Left lung (tissue), 4 donors: ENCODE measurements at regions not wholly inside any gene's neighbourhood (a gene's known extent, or its start where the extent isn't known, plus 50 kb on each side); places are given as distances from the start of the nearest gene placed in this dataset.

Experiments used
- ATAC-seq: fragments of 200-7000 bp; cut with Tn5 transposase; one replicate; pipeline ENCODE4 v1.9.1; 2020; ENCODE audit warnings: moderate library complexity
- DNase-seq, 4 donors: peaks; one replicate each; pipeline ENCODE4 v3.0.0-alpha.2; 2013 to 2020
- H3K27ac ChIP-seq, 2 donors: fragments of 200-600 bp; sonication (generic) in 1 of 2; one replicate each; pipeline versions ENCODE4 v1.5.0 to v1.8.0; 2020 to 2021
- H3K27me3 ChIP-seq, 2 donors: fragments of 200-600 bp; sonication (generic) in 1 of 2; one replicate each; pipeline versions ENCODE4 v1.5.0 to v1.8.0; 2020 to 2021
- H3K36me3 ChIP-seq, 2 donors: fragments of 200-600 bp; sonication (generic) in 1 of 2; one replicate each; pipeline versions ENCODE4 v1.5.0 to v1.8.0; 2020 to 2021
- H3K4me1 ChIP-seq, 2 donors: fragments of 200-600 bp; one replicate each; pipeline ENCODE4 v1.8.0; 2021
- H3K4me3 ChIP-seq, 2 donors: fragments of 200-600 bp; sonication (generic) in 1 of 2; one replicate each; pipeline versions ENCODE4 v1.5.0 to v1.8.0; 2020 to 2021; ENCODE audit warnings: mild to moderate bottlenecking in 1 of 2
- H3K9me3 ChIP-seq, 2 donors: fragments of 200-600 bp; sonication (generic) in 1 of 2; one replicate each; pipeline versions ENCODE4 v1.5.0 to v1.8.0; 2020 to 2021
- CTCF ChIP-seq, 2 donors: fragments of 200-600 bp; sonication (generic) in 1 of 2; IDR thresholded peaks; one replicate each; pipeline versions ENCODE4 v1.5.0 to v1.8.0; 2021; ENCODE audit warnings: antibody characterized with exemption in 2 of 2
- intact Hi-C, 2 donors: fragments of 100-400 bp; cut with DNase I; formaldehyde crosslinking; loops; one replicate each; pipeline versions ENCODE4 v1.11.2 to v1.14.2; 2022
- donor health status: DM: no; HTN: yes; CAD: no.
- donor health status: DM: no; HTN: no; CAD: no.

GRCh38 chr4:14835288-14835687, 167.0 kb upstream of the CPEB2 start:
- intact Hi-C loops = no loop called here

GRCh38 chr4:14835708-14836425, 166.4 kb upstream of the CPEB2 start:
- no peak for ATAC-seq

More at GRCh38 chr4:14835288-14835687, 167.0 kb upstream of the CPEB2 start:
- Histone ChIP-seq H3K27me3 (no peaks in the 10 kb centered on the region), H3K9me3 (peaks cover 0 to 6% of the 10 kb centered on the region in 2 donors), H3K36me3 (no peaks in the 10 kb centered on the region), H3K4me1 (no peaks in the 10 kb centered on the region), H3K27ac (no peak overlapping the region), H3K4me3 (no peak overlapping the region)
- DNase-seq = no peak
- no peak for TF ChIP-seq CTCF (IDR thresholded peaks at IDR 0.05)
- ATAC-seq = no peak

GRCh38 chr4:14837860-14838259, 164.4 kb upstream of the CPEB2 start:
- H3K9me3 ChIP-seq = peaks cover 0 to 6% of the 10 kb centered on the region in 2 donors
- no peaks in the 10 kb centered on the region for H3K36me3 ChIP-seq
- no peak for TF ChIP-seq CTCF (IDR thresholded peaks at IDR 0.05)
- H3K4me3 ChIP-seq = no peak overlapping the region
- intact Hi-C loops = no loop called here
- H3K27ac ChIP-seq = no peak overlapping the region
- DNase-seq = no peak
- H3K27me3 ChIP-seq = no peaks in the 10 kb centered on the region
- peak; percentile 9 for ATAC-seq
- no peaks in the 10 kb centered on the region for H3K4me1 ChIP-seq

More at GRCh38 chr4:14835708-14836425, 166.4 kb upstream of the CPEB2 start:
- H3K36me3 ChIP-seq = no peaks in the 10 kb centered on the region
- H3K4me1 ChIP-seq = no peaks in the 10 kb centered on the region
- intact Hi-C loops = no loop called here
- no peak overlapping the region for H3K27ac ChIP-seq
- H3K9me3 ChIP-seq = peaks cover 0 to 6% of the 10 kb centered on the region in 2 donors
- no peak for DNase-seq
- H3K4me3 ChIP-seq = no peak overlapping the region
- H3K27me3 ChIP-seq = no peaks in the 10 kb centered on the region
- TF ChIP-seq CTCF (IDR thresholded peaks at IDR 0.05) = no peak

- Histone ChIP-seq H3K9me3 (peaks cover 0 to 6% of the 10 kb centered on the region in 2 donors), H3K27me3 (no peaks in the 10 kb centered on the region), H3K36me3 (no peaks in the 10 kb centered on the region), H3K27ac (peak overlapping the region; percentile 33 to 52), H3K4me3 (no peak overlapping the region), H3K4me1 (no peaks in the 10 kb centered on the region)
- ATAC-seq (peak; percentile 94), DNase-seq (peak in 3 of 4 donors; percentile 10 to 86 (median 85))
- intact Hi-C loops = no loop called here
- no peak for TF ChIP-seq CTCF (IDR thresholded peaks at IDR 0.05)
These were observed 160.2 kb upstream of the CPEB2 start for GRCh38 chr4:14841801-14842768.
